ENCODE measurements at regions not wholly inside any gene's neighbourhood (a gene's known extent, or its start where the extent isn't known, plus 50 kb on each side); places are given as distances from the start of the nearest gene placed in this dataset.
"Not testable (repeated sequence)": the region's sequence is repeated elsewhere in the genome, so short reads cannot be mapped to it uniquely, and the experiment has no call there.

GRCh38 chr4:123600987-123601904 lies 204.7 kb downstream of the SPRY1 start:
- DNase-seq (ENCODE audit: low spot score): no peak

DNA sequence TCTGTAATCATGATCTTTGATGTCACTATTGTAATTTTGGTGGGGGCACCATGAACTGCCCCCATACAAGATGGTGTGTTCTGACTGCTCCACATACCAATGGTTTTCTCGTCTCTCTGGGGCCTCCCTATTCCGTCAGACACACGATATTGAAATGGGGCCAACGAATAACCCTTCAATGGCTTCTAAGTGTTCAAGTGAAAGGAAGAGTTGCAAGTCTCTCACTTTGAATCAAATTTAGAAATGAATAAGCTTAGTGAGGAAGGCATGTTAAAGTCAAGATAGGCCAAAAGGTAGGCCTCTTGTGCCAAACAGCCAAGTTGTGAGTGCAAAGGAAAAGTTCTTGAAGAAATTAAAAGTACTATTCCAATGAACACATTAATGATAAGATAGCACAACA lies 205.4 kb downstream of the SPRY1 start:
- DNase-seq (ENCODE audit: low spot score): no peak

DNA sequence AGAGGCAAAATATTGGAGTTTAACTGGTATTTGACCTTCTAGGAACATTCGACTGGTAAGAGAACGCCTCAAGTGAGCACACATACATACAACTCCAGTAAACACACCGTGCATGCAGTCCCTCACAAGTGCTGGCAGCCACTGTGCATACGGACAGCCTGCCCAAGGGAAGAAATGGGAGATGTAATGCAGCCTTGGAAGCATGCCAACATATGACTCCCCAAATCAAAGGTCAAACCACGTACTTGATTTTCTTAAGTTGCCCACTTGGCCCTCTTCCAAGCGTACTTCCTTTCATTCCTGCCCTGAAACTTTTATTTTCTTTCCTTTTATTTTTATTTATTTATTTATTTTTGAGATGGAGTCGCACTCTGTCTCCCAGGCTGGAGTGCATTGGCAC lies 206.6 kb downstream of the SPRY1 start:
- DNase-seq (ENCODE audit: low spot score): peak; percentile 32

- not testable (repeated sequence) for DNase-seq (ENCODE audit: low spot score)
These were observed 209.2 kb downstream of the SPRY1 start for GRCh38 chr4:123605797-123606196.

- no peak for DNase-seq (ENCODE audit: low spot score)
These were observed 209.7 kb downstream of the SPRY1 start for GRCh38 chr4:123606336-123606735.

GRCh38 chr4:123606946-123607542 lies 210.4 kb downstream of the SPRY1 start:
- DNase-seq (ENCODE audit: low spot score): no peak

- no peak for DNase-seq (ENCODE audit: low spot score)
These were observed 213.2 kb downstream of the SPRY1 start for GRCh38 chr4:123609829-123610228.

- no peak for DNase-seq (ENCODE audit: low spot score)
These were observed 217.2 kb downstream of the SPRY1 start for GRCh38 chr4:123613586-123614344.

DNA sequence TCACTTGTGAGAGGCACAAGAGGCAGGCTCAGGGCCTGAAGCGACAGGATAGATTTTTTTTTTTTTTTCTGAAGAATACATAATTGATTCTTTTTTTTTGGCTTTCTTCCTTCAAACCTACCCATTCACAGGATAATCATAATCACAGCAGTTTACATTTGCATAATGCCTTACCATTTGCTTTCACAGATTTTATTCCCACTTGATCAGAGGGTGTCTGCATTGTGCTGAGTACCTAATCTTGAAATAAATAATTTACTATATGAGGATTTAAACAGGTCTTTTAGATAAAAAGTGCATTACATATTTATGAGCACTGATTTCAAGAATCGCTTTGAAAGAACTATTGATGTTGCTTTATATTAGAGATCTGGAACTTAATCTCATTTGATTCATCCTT lies 219.3 kb downstream of the SPRY1 start:
- no peak for DNase-seq (ENCODE audit: low spot score)

- DNase-seq (ENCODE audit: low spot score): no peak
These were observed 220.4 kb downstream of the SPRY1 start for GRCh38 chr4:123616951-123617461.

- no peak for DNase-seq (ENCODE audit: low spot score)
These were observed 221.2 kb downstream of the SPRY1 start for GRCh38 chr4:123617791-123618190.

- DNase-seq (ENCODE audit: low spot score): no peak
These were observed 222.0 kb downstream of the SPRY1 start for GRCh38 chr4:123618606-123619005.

DNA sequence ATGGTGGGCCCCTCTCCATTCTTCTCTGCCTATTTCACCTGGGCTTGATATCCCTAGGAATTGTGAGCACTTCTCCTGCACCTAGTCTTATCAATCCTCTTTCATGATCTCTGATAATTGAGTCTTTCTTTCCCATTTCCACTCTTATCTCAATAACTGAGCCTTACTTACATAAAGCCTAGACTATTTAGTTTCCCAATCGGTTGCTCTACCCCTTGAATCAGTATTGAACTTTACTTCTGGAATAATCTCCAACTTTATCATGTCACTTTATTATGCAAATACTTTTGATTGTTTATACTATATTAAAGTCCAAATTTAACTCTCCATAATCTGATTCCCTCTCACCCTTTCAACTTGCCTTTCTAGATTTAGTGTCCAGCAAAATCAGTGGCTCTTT lies 222.7 kb downstream of the SPRY1 start:
- no peak for DNase-seq (ENCODE audit: low spot score)

- DNase-seq (ENCODE audit: low spot score): no peak
These were observed 223.3 kb downstream of the SPRY1 start for GRCh38 chr4:123619895-123620294.

DNA sequence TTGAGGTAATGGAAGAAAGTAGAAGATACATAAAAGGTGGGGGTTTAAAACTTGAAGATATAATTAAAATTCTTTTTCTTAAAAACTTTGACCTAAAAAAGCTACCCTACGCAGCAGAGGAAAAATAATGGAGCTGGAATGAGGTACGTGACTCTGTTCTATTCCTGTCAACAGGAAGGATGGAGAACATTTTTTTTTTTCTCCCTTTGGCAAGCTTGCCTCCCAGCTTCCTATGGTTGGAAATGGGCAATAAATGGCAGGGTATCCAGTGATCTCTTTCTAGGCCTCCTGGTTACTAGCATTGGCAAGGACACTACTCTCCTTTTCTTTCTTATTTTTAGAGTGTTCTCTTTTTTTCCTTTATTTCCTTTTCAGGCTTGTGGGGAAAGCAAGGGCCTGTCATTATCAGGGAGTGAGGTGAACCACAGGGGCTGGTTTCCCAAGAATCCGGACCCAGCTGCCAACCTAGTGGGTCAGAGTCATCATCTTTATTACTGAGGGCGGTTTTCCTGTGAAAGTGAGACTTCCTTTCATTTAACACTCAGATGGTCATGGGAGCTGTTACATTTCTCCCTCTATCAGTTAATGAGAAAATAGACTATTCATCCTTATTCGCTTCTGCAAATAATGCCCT lies 224.6 kb downstream of the SPRY1 start:
- no peak for DNase-seq (ENCODE audit: low spot score)

DNA sequence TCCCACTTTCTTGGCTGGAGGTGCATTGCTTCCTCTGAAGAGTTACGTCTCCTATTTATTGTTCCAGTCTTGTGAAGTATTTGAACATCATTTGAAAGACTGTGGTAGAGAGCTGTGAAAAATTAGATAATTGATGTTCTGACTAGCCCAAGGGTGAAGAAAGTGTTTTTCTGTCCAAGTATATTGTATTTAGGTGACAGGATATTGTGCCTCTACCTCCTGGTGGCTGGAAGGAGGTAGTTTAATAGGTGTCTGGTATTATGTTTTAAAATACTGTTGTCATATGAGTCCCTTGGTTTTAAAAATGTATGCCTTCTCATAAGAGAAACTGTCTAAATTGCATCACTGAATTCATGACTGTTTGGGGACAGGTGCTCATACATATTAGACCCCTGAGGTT lies 226.0 kb downstream of the SPRY1 start:
- no peak for DNase-seq (ENCODE audit: low spot score)

GRCh38 chr4:123623611-123624010 lies 227.0 kb downstream of the SPRY1 start:
- no peak for DNase-seq (ENCODE audit: low spot score)

GRCh38 chr4:123624959-123625358 lies 228.4 kb downstream of the SPRY1 start:
- DNase-seq (ENCODE audit: low spot score): no peak

GRCh38 chr4:123628288-123628687 lies 231.7 kb downstream of the SPRY1 start:
- DNase-seq (ENCODE audit: low spot score): no peak

DNA sequence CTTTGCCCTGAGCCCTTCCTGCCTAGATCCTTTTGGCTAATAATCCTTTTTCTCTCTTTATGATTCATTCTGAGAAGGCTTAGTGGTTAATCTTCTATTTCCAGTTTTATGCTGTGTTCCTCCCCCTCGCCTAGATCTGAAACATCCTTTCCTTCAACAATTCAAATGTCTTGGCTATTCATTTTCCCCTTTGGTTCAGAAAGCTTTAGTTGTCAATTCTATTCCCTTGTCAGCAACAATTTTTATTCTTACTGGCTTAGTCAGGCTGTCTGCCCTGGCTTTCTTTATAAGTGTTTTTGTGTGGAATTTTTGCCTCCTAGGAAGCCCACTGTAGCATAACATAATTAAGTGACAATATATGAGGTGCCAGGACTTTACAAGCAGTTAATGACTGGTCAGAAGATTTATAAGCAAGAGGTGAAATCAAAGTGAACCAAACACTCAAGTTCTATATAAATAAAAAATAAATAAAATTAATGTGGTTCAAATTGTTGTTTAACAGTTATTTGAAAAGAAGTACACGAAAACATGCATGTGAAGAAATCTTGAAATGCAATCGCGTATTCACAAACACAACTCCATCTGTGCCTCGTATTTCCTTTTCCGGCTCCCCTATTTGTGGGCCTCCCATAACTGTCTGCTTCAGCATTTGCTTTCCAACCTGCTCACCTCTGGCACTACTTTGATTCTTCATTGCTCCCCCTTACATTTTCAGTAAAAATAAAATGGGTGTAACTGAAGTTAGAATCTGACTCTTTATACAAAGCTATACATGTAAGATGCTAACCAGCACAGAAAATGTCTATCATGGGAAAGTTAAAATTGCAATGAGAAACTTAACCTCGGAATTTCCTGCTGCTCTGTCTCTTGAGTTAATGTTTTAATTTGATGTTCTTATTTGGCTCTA lies 235.4 kb downstream of the SPRY1 start:
- no peak for DNase-seq (ENCODE audit: low spot score)

GRCh38 chr4:123632693-123633030 lies 236.1 kb downstream of the SPRY1 start:
- DNase-seq (ENCODE audit: low spot score): no peak
